Epidermal melanocyte (primary cell): ENCODE measurements at regions not wholly inside any gene's neighbourhood (a gene's known extent, or its start where the extent isn't known, plus 50 kb on each side); places are given as distances from the start of the nearest gene placed in this dataset.

Experiments used
- DNase-seq: peaks from one replicate; pipeline ENCODE4 v3.0.0; 2011; ENCODE audit warnings: low spot score; ENCODE audit not compliant: insufficient read length

DNA sequence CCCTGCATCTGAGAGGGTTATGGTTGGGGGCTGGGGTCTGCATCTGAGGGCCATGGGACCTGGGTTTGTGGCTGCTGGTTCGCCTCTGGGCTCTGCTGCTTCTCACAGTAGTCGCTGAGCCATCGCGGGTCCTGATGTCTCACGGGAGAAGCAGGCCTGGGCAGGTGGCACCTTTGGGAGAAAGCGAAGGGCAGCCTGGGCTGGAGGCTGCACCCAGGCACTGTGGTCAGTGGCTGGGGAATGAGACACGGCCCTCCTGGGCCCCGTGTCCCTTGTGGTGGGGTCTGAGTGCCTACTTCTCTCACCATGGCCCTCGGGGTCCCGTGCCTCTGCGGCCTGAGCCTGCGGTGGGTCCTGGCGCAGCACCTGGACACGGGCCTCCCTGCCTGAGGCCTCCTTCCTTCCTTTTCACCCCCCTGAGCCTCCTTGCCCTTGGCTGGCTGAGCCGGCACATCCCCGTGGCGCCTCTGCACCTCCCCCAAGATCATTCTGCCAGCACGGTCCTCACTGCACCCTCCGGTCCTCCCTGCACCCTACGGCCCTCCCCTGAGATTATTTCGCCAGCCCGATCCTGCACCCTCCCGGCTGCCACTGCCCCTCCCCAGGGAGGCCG lies 206.0 kb downstream of the ERMARD start:
- DNase-seq = no peak

DNA sequence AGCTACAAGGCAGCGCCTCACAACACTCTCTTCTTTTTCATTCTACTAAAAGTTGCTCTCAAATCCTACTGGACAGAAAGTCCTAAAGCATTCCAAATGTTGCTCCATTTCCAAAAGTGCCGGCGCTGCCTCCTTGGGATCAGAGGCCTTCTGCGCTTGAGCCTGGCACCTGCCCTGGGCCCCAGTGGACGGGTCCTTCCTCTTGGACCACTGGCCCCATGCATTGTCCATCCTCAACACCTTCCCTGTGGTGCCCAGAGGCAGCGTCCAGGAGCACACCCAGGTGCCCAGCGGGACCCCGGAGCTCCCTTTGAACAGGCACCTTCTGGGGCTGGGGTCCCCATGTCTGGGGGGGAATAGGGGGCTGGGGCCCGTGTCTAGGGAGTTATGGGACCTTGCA lies 205.2 kb downstream of the ERMARD start:
- no peak for DNase-seq

DNA sequence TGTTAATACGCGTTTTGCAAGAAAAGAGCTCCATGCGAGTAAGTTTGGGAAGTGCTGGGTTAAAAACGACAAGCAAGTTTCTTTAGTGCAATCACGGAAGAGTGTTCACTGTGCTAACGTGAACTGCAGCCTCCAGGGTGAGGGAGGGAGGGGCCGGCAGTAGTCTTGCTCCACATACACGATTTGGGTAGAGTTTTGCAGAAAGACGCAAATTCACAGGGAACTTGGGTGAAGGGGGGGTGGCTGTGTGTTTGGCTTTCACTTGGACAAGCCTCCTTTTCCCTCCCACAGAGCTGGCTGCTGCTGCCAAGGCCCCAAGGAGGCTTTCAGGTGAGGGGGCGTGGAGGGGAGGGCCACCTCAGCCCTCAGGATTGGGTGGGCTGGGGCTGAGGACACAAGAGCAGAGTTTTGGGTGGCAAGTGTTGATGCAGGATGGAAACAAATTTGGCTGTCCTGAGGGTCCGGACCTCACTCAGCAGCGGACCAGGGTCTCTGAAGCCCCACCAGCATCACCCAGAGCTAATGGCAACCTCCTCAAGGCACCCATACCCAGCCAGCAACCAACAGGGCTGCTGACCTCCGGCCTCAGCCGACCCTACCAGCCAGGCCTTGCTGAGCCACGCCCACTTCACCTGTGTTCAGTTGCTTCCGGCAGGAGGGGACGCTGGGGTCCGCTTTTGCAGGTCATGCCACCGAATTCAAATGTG lies 204.5 kb downstream of the ERMARD start:
- DNase-seq = no peak

DNA sequence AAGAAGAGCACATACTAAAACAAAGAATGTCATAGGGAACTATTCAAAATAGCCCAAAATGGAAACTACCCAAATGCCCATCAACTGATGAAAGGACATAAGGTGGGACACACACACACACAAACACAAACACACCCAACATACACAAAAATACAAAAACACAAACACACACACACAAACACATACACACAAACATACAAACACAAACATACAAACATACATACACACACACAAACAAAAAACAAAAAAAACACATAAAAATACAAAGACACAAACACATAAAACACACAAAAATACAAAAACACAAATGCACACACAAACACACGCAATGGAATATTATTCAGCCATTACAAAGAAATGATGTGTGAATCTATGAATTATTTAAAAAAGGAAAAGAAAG lies 203.6 kb downstream of the ERMARD start:
- no peak for DNase-seq

DNA sequence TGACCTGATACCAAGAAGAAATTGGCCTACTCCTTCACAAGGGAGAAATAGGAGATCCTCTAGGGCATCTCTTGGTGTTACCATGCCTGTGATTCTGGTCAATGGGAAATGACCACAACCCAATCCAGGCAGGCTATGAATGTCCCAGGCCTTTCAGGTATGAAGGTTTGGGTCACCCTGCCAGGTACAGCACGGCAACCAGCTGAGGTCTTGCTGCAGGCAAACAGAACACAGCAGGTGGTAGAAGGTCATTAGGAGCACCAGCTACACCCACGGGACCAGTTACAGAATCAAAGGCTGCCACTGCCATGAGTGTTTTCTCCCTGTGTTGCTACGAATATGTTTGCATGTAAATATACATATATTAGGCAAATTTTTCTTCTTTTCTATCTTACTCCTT lies 202.3 kb downstream of the ERMARD start:
- no peak for DNase-seq

DNA sequence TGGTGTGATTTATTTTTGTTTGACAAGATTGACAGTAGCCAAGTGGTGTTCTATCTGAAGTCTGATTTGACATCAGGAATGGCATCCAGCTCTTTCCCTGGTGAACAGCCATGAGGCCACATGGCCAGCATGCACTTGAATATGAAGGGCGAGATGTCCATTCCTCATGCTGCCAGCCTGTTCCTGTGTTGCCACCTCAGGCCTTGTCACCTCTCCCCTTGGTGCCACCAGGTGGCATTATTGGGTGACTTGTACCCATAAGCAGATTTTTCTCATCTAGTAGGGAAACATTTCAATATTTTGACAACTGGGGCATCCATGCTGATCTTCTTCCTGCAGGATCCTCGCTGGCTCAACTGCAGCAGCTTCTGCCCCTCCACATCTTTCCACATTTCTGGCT lies 199.1 kb downstream of the ERMARD start:
- DNase-seq = no peak

DNA sequence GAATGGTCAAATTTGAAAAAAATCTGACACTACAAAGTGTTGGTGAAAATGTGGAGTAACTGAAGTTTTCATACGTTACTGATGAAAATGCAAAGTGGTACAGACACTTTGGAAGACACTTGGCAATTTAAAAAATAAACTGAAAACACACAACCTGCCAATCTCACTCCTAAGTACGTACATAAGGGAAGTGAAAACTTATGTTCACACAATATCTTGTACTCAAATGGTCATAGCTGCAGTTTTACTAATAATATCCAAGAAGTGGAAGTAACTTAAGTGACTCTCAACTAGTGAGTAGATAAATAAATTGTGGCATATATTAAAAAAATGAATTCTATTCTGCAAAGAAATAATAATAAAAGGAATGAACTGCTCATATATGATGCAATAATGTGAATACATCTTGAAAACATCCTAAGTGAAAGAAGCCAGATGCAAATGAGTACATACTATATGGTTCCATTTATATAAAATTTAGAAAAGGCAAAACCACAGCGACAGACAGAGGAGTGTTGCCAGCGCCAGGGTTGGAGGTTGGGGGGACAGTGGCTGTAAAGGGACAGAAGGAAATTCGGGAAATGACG lies 198.2 kb downstream of the ERMARD start:
- DNase-seq = no peak

DNA sequence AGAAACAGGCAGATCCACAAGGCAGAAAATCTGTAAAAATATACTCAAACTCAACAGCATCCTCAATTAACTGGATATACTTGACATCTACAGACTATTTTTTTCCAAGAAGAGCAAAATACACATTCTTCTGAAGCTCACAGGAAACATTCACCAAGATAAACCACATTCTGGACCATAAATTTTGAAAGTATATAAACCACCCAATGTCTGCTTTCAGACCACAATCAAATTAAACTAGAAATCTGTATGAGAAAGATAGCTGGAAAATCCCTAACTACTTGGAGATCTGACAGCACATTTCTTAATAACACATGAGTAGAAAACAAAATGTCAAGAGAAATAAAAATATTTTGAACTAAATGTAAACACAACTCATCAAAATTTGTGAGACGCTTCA lies 195.5 kb downstream of the ERMARD start:
- no peak for DNase-seq

DNA sequence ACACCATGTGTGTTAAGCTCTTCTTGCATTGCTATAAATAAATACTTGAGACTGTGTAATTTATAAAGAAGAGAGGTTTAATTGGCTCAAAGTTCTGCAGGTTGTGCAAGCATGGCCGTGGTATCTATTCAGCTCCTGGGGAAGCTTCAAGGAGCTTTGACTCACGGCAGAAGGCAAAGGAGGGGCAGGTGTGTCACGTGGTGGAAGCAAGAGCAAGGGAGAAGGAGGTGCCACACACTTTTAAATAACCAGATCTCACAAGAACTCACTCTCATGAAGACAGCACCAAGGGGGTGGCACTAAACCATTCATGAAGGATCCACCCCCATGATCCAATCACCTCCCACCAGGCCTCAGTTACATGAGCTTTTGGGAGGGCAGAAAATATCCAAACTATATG lies 193.7 kb downstream of the ERMARD start:
- no peak for DNase-seq

DNA sequence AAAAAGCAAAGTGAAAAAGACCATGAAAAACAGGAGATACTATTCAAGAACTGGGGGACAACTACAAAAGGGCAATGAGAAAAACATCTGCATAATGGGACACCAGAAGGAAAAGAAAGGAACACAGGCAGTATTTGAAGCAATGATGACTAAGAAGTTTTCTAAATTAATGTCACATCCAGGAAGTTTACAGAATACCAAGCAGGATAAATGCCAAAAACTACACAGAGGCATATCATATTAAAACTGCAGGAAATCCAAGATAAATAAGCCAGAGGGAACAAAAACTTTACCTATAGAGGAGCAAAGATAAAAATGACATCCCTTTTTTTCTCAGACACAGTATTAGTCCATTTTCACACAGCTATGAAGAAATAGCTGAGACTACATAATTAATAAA lies 193.0 kb downstream of the ERMARD start:
- no peak for DNase-seq

DNA sequence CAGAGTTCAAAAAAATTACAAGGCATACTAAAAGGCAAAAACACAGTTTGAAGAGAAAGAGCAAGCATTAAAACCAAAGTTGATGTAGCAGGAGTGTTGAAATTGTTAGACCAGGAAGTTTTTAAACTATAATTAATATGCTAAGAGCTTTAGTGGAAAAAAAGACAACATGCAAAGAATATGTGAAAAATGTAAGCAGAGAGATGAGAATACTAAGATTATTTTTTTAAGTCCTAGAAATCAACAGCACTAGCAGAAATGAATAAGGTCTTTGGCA lies 192.6 kb downstream of the ERMARD start:
- no peak for DNase-seq

DNA sequence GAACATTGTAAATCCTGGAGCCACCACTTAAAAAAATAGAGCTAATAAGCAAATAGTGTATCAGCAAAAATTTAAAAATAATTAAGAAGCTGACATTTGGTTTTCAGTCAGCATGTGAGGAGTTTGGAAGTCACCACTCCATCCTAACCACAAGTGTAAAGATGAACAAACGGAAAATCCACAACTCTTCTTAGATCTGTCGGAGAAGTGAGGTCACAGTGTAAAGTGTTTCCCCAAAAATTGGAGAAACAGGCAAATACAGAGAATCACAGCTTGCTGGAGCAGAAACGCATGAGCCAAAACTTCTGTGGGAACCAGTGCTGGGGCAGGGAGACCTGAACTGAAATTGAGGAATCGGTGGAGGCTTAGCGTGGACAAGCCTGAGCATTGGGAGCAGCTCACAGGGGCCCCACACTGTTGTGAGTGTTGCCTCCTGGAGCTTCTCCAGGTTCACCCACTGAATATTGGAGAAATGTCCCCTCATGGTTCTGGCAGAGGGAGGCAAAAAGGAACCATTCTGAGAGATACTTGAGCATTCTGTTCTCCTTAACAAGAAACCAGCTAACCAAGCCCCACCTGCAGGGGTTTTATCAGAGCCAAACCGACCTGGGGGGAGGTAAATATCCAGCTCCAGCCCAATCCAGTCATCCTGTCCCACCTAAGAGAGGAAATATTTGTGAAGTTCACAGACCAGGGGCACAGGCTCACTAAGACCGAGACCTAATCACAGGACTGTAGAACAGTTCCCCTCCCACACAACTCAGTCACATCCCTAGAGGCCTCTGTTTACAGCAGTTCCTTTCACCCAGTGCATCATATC lies 192.0 kb downstream of the ERMARD start:
- no peak for DNase-seq

DNA sequence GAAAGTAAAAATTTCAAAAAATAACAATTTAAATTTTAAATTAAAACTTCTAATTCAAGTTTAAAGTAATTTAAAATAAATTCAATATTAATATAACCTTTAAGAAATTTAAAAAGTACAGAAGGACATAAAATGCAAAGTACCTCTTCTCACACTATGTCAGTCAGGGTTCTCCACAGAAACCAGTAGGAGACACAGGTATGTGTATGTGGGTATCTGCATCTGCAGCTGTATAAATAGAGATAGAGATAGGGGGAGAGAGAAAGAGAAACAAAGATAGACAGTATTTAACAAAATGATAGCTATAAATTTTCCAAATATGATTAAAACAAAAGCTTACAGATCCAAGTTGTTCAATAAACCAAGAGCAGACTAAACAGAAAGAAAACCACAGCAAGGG lies 190.8 kb downstream of the ERMARD start:
- DNase-seq = no peak

DNA sequence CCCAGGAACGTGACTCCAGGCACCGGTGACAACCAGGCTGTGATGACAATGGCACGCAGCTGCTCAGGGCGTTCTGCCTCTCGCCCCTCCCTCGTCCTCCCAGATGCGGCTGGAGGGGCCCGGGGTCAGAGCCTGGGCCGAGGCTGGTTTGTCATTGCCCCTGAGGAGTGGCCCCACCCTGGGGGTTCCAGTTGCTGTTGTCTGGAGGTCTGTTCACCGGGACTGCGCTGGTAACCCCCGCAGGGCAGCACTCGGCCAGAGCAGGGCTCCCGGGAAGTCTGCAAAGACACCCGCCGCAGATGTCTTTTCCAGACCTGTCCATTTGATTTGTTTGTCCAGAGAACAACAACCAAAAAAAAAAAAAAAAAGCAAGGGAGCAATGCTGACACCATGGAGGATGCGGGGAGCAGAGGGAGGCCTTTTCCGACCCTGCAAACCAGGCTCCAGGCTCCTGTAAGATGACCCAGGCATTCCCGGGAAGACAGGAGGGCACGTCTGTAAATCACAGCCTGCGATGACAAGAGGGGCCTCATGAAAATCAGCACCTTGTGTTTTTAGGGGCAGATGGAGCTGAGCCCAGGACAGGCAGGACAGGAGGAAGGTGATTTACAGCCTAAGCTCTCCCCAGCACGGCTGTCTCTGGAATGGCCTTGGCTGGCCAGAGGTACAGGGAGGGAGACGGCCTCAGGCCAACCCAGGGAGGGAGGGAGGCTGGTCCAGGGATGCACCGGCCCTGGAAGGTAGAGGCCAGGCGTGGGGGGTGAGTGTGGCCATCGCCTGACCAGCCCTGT lies 189.3 kb downstream of the ERMARD start:
- no peak for DNase-seq

DNA sequence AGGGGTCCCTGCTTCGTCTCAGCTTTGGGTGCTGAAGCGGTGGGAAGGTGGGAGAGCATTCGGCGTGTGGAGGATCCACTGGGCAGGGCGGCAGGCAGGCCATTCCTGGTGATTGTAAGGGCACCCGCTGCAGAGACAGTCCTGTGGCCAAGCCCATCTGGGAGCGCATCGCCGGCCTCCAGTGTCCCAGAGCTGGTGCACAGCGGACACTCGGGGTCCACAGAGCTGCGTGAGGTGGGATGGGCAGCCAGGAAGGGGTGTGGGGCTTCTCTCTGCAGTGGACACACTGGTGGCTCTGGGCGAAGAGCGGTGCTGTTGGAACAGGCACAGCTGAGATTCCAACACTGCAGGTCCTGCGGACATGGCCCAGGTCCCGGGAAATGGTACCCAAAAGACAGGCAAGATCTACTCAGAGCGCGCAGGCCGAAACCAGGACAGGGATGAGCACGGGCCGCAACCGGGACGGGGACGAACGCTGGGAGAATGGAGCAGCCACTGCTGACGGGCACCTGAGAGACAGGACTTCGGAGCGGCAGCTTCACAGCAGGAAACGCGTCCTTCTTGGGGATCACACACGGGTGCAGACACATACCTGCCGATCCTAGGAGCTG lies 188.2 kb downstream of the ERMARD start:
- DNase-seq = no peak

DNA sequence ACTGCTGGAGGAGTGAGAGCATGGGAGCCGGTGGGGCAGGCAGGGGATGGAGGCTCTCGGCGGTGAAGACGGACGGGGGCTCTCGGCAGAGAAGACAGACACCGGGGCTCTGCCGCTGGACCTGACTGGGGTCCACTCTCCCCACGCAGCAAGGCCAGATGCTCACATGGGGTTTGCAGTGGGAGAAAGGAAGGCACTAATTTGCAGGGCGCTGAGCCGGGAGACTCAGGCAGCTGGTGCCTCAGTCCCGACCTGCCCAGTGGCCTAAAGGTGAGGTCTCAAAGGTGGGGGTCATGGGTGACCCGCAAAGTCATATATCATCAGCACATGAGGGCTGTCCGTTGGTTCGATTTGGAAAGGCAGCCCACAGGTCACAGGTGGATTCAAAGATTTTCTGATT lies 187.3 kb downstream of the ERMARD start:
- DNase-seq = no peak

DNA sequence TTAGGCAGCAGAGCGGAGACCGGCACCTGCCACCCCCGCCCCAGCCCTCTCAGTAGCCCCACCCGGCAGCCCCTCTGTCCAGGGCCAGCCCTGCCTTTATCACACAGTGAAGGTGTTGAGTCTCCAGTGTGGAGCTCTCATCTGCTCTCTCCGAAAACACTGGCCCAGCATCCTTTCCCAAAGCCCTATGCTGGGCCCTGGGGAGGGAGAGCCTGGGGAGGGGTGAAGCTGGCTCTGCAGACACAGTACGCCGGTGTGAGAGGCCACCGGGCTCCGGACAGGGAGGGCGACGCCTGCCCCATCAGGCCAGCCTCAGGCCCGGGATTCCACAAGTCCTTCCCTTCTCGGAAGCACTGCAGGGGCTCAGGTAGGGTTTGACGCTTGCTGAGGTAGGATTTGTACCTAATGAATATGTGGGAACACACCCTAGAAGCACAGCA lies 186.9 kb downstream of the ERMARD start:
- DNase-seq = no peak

DNA sequence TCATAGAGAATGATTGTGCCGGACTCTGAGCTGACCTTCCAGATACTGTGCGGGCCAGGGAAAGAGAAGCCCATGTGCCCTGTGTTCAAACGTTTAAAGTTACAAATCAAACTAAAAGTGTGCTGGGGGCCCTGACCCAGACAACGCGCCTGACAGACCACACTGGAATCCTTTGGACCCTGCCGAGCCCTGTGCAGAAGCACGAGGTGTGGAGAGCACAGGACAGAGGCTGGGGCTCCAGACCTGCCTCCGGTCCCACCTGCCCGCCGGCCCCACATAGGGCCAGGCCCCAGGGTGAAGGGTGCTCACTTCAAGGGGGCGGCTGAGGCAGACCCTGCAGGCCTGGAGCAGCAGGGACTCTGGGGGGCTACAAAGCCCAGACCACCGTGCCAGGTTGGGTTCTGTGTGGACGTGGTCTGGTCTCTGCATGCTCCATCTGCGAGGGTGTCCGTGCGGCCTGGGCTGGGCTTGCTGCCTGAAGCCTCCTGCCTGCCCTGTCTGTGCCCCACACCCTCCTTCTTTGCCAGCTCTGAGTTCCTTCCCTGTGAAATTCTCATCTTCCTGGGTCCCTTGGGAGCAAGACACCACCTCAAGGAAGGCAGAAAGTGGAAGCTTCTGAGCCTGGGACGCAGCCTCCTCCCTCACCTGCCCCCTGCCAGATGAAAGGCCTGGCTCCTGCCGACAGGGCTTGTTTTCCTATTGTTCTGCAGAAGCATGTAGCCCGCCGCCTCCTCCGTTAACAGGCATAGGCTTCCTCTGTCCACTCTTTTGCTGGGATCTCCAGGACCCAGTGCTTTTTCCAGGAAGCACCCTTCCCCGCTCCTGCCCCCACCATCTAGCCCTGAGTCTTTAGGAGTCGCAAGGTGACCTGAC lies 186.2 kb downstream of the ERMARD start:
- DNase-seq = no peak

DNA sequence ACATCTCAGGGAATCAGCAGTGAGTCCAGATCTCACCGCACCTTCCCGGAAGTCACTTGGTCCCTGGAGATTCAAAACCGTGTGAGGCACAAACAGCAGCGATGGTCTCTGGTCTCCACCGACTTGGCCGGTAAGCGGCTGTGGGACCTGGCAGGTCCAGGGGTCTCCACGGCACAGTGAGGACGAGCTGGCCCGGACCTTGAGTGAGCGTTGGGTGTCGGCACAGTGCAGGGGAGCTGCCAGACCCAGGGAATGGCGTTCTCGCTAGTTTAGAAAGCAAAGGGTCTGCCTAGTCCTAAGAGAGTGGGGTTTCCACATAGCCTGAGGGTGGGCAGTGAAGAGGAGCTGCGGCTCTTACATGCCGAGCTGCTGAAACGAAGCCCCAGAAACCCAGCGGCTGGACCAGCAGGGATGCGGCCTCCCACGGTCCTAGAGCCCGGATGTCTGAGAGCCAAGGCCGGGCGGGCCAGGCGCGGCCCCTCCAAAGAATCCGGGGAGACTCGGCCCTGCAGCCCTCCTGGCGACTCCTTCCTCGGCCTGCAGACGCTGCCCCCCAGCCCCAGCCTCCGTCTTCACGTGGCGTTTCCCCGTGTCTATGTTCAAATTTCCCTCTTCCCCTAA lies 185.0 kb downstream of the ERMARD start:
- DNase-seq = no peak

DNA sequence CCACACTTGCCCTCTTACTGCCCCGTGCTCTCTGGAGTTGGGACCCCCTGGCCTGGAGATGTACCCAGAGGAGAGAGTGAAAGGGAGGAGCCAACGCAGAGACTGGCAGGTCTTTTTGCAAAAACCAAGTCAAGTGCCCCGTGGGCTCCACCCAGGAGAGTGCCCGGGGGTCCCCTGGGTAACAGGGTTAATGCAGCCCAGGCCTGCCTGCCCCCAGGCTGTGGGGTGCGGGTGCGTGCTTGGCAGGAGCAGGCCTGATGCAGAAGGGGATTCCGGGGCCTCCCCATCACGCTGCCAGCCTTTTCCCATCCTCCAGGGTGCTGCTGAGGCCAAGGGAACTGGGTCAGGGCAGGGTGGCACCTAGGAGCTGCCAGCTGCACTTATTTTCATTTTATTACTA lies 184.4 kb downstream of the ERMARD start:
- DNase-seq = no peak
